Parathyroid adenoma (tissue), 2 donors: ENCODE measurements at regions not wholly inside any gene's neighbourhood (a gene's known extent, or its start where the extent isn't known, plus 50 kb on each side); places are given as distances from the start of the nearest gene placed in this dataset.

Source experiments
- H2AFZ ChIP-seq: fragments of 300-600 bp; sonication (generic); one replicate; pipeline ENCODE4 v1.7.0; 2017; ENCODE audit warnings: antibody characterized with exemption, mild to moderate bottlenecking
- H3K27ac ChIP-seq: fragments of 300-600 bp; sonication (generic); one replicate; pipeline ENCODE4 v1.7.0; 2017
- H3K27me3 ChIP-seq: fragments of 300-600 bp; sonication (generic); one replicate; pipeline ENCODE4 v1.7.0; 2017; ENCODE audit warnings: low read length; ENCODE audit not compliant: control insufficient read depth, insufficient read depth
- H3K36me3 ChIP-seq: fragments of 300-600 bp; sonication (generic); one replicate; pipeline ENCODE4 v1.7.0; 2017; ENCODE audit warnings: low read length; ENCODE audit not compliant: control insufficient read depth, insufficient read depth
- H3K4me1 ChIP-seq: fragments of 300-600 bp; sonication (generic); one replicate; pipeline ENCODE4 v1.7.0; 2017; ENCODE audit warnings: control low read depth
- H3K4me2 ChIP-seq: fragments of 300-600 bp; sonication (generic); one replicate; pipeline ENCODE4 v1.7.0; 2017; ENCODE audit warnings: low read length
- H3K4me3 ChIP-seq: fragments of 300-600 bp; sonication (generic); one replicate; pipeline ENCODE4 v1.7.0; 2017; ENCODE audit warnings: low read depth, low read length
- H3K79me2 ChIP-seq: fragments of 300-600 bp; sonication (generic); one replicate; pipeline ENCODE4 v1.7.0; 2017; ENCODE audit warnings: control low read depth
- H3K9ac ChIP-seq: fragments of 300-600 bp; sonication (generic); one replicate; pipeline ENCODE4 v1.7.0; 2017; ENCODE audit warnings: mild to moderate bottlenecking
- H3K9me3 ChIP-seq: fragments of 300-600 bp; sonication (generic); one replicate; pipeline ENCODE4 v1.7.0; 2017; ENCODE audit warnings: low read length; ENCODE audit not compliant: control insufficient read depth
- CTCF ChIP-seq: fragments of 300-600 bp; sonication (generic); IDR thresholded peaks from one replicate; pipeline ENCODE4 v1.7.0; 2017; ENCODE audit warnings: antibody characterized with exemption, mild to moderate bottlenecking
- donor health status: primary hyperparathyroidism.

DNA sequence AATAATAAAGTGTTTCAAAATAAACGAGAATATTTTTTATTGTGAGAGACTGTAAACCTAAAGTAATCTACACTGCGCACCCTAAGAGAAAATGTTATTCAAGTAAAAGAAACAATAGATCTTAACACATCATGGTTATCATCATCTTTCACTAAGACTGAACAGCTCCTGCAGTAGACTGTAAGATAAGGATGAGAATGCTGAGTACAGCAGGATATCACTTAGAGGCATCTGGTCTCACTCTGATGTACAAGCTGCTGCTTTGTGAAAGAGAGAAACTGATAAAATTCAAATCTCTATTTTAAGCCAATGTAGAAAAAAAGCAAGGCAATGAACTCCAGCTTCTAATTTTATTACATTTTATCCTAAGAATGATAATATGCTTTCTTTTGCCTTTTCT, 261.7 kb upstream of the HTR2A start:
- H3K9me3 ChIP-seq, result no peaks in the 10 kb centered on the region
- no peak for TF ChIP-seq CTCF
- no peak overlapping the region for H3K4me3 ChIP-seq
- H3K79me2 ChIP-seq, result no peaks in the 10 kb centered on the region
- no peaks in the 10 kb centered on the region for H3K36me3 ChIP-seq
- no peak overlapping the region for H3K4me2 ChIP-seq
- no peaks in the 10 kb centered on the region for H3K4me1 ChIP-seq
- no peak overlapping the region for H3K9ac ChIP-seq
- H3K27ac ChIP-seq, result no peak overlapping the region
- H3K27me3 ChIP-seq, result no peaks in the 10 kb centered on the region
- H2AFZ ChIP-seq, result no peak overlapping the region

GRCh38 chr13:47148543-47148942, 251.7 kb upstream of the HTR2A start:
- TF ChIP-seq CTCF, result no peak
- no peak overlapping the region for H3K4me3 ChIP-seq
- H3K4me1 ChIP-seq, result no peaks in the 10 kb centered on the region
- no peaks in the 10 kb centered on the region for H3K9me3 ChIP-seq
- H3K79me2 ChIP-seq, result no peaks in the 10 kb centered on the region
- no peak overlapping the region for H3K27ac ChIP-seq
- no peak overlapping the region for H2AFZ ChIP-seq
- no peaks in the 10 kb centered on the region for H3K36me3 ChIP-seq
- no peak overlapping the region for H3K9ac ChIP-seq
- no peaks in the 10 kb centered on the region for H3K27me3 ChIP-seq
- no peak overlapping the region for H3K4me2 ChIP-seq

DNA sequence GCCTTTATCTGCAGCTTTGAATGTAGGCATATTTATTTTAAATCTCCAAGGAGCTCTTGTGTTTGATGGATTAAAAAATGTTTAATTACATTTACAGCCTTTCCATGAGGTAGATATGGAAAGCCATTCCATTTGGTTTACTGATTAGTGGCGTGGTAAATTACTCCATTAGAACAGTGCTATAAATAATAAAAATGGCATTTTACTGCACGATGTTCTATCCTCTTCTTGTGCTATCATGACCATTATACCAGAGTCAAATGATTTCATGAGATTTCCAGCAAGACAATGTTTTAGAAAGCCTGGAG, 250.9 kb upstream of the HTR2A start:
- Histone ChIP-seq H2AFZ (no peak overlapping the region), H3K27ac (no peak overlapping the region), H3K4me1 (no peaks in the 10 kb centered on the region), H3K9me3 (no peaks in the 10 kb centered on the region), H3K9ac (no peak overlapping the region), H3K4me3 (no peak overlapping the region), H3K4me2 (no peak overlapping the region), H3K79me2 (no peaks in the 10 kb centered on the region), H3K36me3 (no peaks in the 10 kb centered on the region), H3K27me3 (no peaks in the 10 kb centered on the region)
- TF ChIP-seq CTCF, result no peak

- Histone ChIP-seq H3K27ac (no peak overlapping the region), H3K4me2 (no peak overlapping the region), H3K4me3 (no peak overlapping the region), H3K9ac (no peak overlapping the region), H3K27me3 (no peaks in the 10 kb centered on the region), H2AFZ (no peak overlapping the region), H3K79me2 (no peaks in the 10 kb centered on the region), H3K9me3 (no peaks in the 10 kb centered on the region), H3K4me1 (no peaks in the 10 kb centered on the region), H3K36me3 (no peaks in the 10 kb centered on the region)
- TF ChIP-seq CTCF, result no peak
Observed at GRCh38 chr13:47146991-47147811, 250.3 kb upstream of the HTR2A start.

- H3K9me3 ChIP-seq, result no peaks in the 10 kb centered on the region
- no peak overlapping the region for H3K4me3 ChIP-seq
- H3K27ac ChIP-seq, result no peak overlapping the region
- H3K9ac ChIP-seq, result no peak overlapping the region
- no peaks in the 10 kb centered on the region for H3K79me2 ChIP-seq
- H3K4me1 ChIP-seq, result no peaks in the 10 kb centered on the region
- H2AFZ ChIP-seq, result no peak overlapping the region
- no peaks in the 10 kb centered on the region for H3K36me3 ChIP-seq
- no peak for TF ChIP-seq CTCF
- no peaks in the 10 kb centered on the region for H3K27me3 ChIP-seq
- no peak overlapping the region for H3K4me2 ChIP-seq
Observed at GRCh38 chr13:47146136-47146535, 249.3 kb upstream of the HTR2A start.
